ENCODE measurements at regions not wholly inside any gene's neighbourhood (a gene's known extent, or its start where the extent isn't known, plus 50 kb on each side); places are given as distances from the start of the nearest gene placed in this dataset.

GRCh38 chr2:133624551-133624950, 56.3 kb upstream of the NCKAP5 start:
- no peak for TF ChIP-seq CTCF (conservative IDR thresholded peaks at IDR 0.05; ENCODE audit: low read depth, low read length)
- H3K4me3 ChIP-seq (ENCODE audit: low read depth, low read length), result no peak overlapping the region
- DNase-seq (ENCODE audit: low read depth), result no peak

- no peak overlapping the region for H3K4me3 ChIP-seq (ENCODE audit: low read depth, low read length)
- no peak for DNase-seq (ENCODE audit: low read depth)
- TF ChIP-seq CTCF (conservative IDR thresholded peaks at IDR 0.05; ENCODE audit: low read depth, low read length), result no peak
Observed at GRCh38 chr2:133627741-133628140, 59.5 kb upstream of the NCKAP5 start.

GRCh38 chr2:133633309-133633708, 65.0 kb upstream of the NCKAP5 start:
- H3K4me3 ChIP-seq (ENCODE audit: low read depth, low read length), result no peak overlapping the region
- no peak for TF ChIP-seq CTCF (conservative IDR thresholded peaks at IDR 0.05; ENCODE audit: low read depth, low read length)
- no peak for DNase-seq (ENCODE audit: low read depth)

- TF ChIP-seq CTCF (conservative IDR thresholded peaks at IDR 0.05; ENCODE audit: low read depth, low read length), result no peak
- peak; percentile 65 for DNase-seq (ENCODE audit: low read depth)
- no peak overlapping the region for H3K4me3 ChIP-seq (ENCODE audit: low read depth, low read length)
Observed at GRCh38 chr2:133633881-133634409, 65.7 kb upstream of the NCKAP5 start.

GRCh38 chr2:133635131-133635530, 66.9 kb upstream of the NCKAP5 start:
- DNase-seq (ENCODE audit: low read depth), result peak; percentile 24
- no peak overlapping the region for H3K4me3 ChIP-seq (ENCODE audit: low read depth, low read length)
- no peak for TF ChIP-seq CTCF (conservative IDR thresholded peaks at IDR 0.05; ENCODE audit: low read depth, low read length)

- no peak for DNase-seq (ENCODE audit: low read depth)
- H3K4me3 ChIP-seq (ENCODE audit: low read depth, low read length), result no peak overlapping the region
- TF ChIP-seq CTCF (conservative IDR thresholded peaks at IDR 0.05; ENCODE audit: low read depth, low read length), result no peak
Observed at GRCh38 chr2:133636287-133636686, 68.0 kb upstream of the NCKAP5 start.

GRCh38 chr2:133640103-133640502, 71.8 kb upstream of the NCKAP5 start:
- no peak overlapping the region for H3K4me3 ChIP-seq (ENCODE audit: low read depth, low read length)
- no peak for TF ChIP-seq CTCF (conservative IDR thresholded peaks at IDR 0.05; ENCODE audit: low read depth, low read length)
- DNase-seq (ENCODE audit: low read depth), result no peak
